ENCODE measurements at regions not wholly inside any gene's neighbourhood (a gene's known extent, or its start where the extent isn't known, plus 50 kb on each side); places are given as distances from the start of the nearest gene placed in this dataset.

DNA sequence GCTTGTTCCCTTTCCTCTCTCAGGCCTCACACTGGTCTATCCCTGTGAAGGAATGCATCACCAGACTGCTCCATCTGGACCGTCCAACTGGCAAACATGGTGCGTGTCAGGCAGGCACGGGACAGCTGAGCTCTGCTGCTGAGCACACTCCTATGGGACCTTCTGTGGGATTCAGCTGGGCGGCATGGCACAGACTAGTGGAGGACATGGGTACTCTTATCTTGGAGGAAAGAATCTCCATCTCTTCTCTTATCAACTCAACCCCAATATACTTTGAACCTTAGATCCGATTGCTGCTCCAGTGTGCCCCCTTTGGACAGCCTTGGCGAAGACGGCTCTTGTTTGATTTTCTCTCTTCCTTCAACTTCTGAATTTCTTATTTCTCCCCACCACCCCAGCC, 593.6 kb downstream of the ETS1 start:
- Histone ChIP-seq H3K27me3 (no peaks in the 10 kb centered on the region), H3K27ac (no peak overlapping the region), H3K4me3 (no peak overlapping the region), H3K4me1 (no peaks in the 10 kb centered on the region), H3K9me3 (no peaks in the 10 kb centered on the region), H3K36me3 (no peaks in the 10 kb centered on the region)
- ATAC-seq (no peak), DNase-seq (no peak)
- TF ChIP-seq, protein P1, sequence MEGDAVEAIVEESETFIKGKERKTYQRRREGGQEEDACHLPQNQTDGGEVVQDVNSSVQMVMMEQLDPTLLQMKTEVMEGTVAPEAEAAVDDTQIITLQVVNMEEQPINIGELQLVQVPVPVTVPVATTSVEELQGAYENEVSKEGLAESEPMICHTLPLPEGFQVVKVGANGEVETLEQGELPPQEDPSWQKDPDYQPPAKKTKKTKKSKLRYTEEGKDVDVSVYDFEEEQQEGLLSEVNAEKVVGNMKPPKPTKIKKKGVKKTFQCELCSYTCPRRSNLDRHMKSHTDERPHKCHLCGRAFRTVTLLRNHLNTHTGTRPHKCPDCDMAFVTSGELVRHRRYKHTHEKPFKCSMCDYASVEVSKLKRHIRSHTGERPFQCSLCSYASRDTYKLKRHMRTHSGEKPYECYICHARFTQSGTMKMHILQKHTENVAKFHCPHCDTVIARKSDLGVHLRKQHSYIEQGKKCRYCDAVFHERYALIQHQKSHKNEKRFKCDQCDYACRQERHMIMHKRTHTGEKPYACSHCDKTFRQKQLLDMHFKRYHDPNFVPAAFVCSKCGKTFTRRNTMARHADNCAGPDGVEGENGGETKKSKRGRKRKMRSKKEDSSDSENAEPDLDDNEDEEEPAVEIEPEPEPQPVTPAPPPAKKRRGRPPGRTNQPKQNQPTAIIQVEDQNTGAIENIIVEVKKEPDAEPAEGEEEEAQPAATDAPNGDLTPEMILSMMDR (IDR thresholded peaks at IDR 0.05), result no peak
- intact Hi-C loops (cut with DNase I), result no loop called here

GRCh38 chr11:127993281-127993680, 594.1 kb downstream of the ETS1 start:
- Histone ChIP-seq H3K27me3 (no peaks in the 10 kb centered on the region), H3K4me3 (no peak overlapping the region), H3K4me1 (no peaks in the 10 kb centered on the region), H3K9me3 (no peaks in the 10 kb centered on the region), H3K36me3 (no peaks in the 10 kb centered on the region), H3K27ac (no peak overlapping the region)
- no peak for ATAC-seq
- intact Hi-C loops (cut with DNase I), result no loop called here
- no peak for DNase-seq
- TF ChIP-seq, protein P1 (IDR thresholded peaks at IDR 0.05), result no peak

DNA sequence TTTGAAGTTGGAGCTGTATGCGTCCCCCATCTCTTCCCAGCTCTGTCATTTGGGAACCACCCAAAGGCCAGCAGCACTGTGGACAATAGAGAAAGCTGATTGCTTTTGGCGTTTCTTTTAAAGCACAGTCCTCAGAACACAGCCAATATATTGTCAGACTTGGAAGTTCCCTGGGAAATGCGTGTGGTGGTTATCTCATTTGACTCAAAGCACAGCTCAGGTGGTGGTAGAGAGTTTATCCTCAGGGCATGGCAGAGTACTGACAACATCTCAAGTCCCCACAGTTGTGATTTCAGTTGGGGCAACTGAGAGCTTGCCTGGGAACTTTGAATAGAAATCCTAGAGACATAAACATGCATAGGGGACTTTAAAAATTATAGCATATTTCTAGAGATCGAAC, 601.3 kb downstream of the ETS1 start:
- DNase-seq, result no peak
- TF ChIP-seq, protein P1 (IDR thresholded peaks at IDR 0.05), result no peak
- no peaks in the 10 kb centered on the region for H3K36me3 ChIP-seq
- no peak for ATAC-seq
- H3K9me3 ChIP-seq, result no peaks in the 10 kb centered on the region
- H3K27me3 ChIP-seq, result no peaks in the 10 kb centered on the region
- H3K27ac ChIP-seq, result no peak overlapping the region
- intact Hi-C loops (cut with DNase I), result no loop called here
- no peak overlapping the region for H3K4me3 ChIP-seq
- H3K4me1 ChIP-seq, result no peaks in the 10 kb centered on the region

DNA sequence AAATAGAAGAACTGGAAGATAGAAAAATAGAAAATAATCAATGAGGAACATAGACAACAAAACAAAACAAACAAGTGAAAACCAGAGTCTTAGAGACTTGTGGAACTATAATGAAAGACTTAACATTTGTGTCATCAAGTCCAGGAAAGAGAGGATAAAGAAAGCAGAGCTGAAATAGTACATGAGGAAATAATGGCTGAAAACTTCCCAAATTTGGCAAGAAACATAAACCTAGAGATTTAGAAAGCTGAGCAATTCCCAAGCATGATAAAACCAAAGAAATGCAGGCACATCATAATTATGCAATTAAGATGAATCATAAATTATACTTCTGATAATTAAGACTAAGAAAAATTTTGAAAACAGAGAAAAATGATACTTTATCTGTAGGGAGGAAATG, 614.5 kb downstream of the ETS1 start:
- Histone ChIP-seq H3K4me3 (no peak overlapping the region), H3K4me1 (no peaks in the 10 kb centered on the region), H3K27ac (no peak overlapping the region), H3K36me3 (no peaks in the 10 kb centered on the region), H3K27me3 (no peaks in the 10 kb centered on the region), H3K9me3 (no peaks in the 10 kb centered on the region)
- intact Hi-C loops (cut with DNase I), result no loop called here
- ATAC-seq (no peak), DNase-seq (no peak)
- TF ChIP-seq, protein P1 (IDR thresholded peaks at IDR 0.05), result no peak

GRCh38 chr11:127971448-127971847, 615.9 kb downstream of the ETS1 start:
- no peaks in the 10 kb centered on the region for H3K27me3 ChIP-seq
- H3K4me1 ChIP-seq, result no peaks in the 10 kb centered on the region
- intact Hi-C loops (cut with DNase I), result no loop called here
- TF ChIP-seq, protein P1 (IDR thresholded peaks at IDR 0.05), result no peak
- no peak overlapping the region for H3K27ac ChIP-seq
- H3K36me3 ChIP-seq, result no peaks in the 10 kb centered on the region
- ATAC-seq (no peak), DNase-seq (no peak)
- H3K4me3 ChIP-seq, result no peak overlapping the region
- H3K9me3 ChIP-seq, result no peaks in the 10 kb centered on the region

DNA sequence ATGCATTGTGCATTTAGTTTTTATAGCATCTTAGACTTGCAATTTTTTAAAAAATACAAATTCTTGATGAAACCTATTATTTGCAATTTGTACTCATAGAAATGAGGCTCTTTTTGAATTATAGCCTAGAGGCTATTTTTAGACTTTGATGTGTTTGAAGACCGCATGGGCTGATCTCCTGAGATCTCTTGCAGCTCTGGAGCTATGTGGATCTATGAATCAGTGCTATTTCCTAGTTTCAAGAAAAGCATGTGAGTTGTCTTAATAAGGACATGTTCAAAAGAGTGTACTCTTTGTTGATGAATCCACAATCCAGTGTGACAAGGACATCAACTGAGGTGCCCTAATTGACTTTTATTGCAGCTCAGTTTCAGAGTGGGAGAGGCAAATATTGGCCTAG, 620.5 kb downstream of the ETS1 start:
- intact Hi-C loops (cut with DNase I), result no loop called here
- Histone ChIP-seq H3K36me3 (no peaks in the 10 kb centered on the region), H3K4me3 (no peak overlapping the region), H3K9me3 (no peaks in the 10 kb centered on the region), H3K27me3 (no peaks in the 10 kb centered on the region), H3K27ac (no peak overlapping the region), H3K4me1 (no peaks in the 10 kb centered on the region)
- no peak for ATAC-seq
- no peak for DNase-seq
- TF ChIP-seq, protein P1 (IDR thresholded peaks at IDR 0.05), result no peak
